NCI-H2196 (cell line): ENCODE measurements at regions not wholly inside any gene's neighbourhood (a gene's known extent, or its start where the extent isn't known, plus 50 kb on each side); places are given as distances from the start of the nearest gene placed in this dataset.
A peak's percentile ranks its signal among the peaks of the same experiment; 100 is the strongest.

Source experiments
- DNase-seq: peaks from one replicate; lab custom pipeline; 2025; ENCODE audit not compliant: unreplicated experiment; lab: John Stamatoyannopoulos, UW

DNA sequence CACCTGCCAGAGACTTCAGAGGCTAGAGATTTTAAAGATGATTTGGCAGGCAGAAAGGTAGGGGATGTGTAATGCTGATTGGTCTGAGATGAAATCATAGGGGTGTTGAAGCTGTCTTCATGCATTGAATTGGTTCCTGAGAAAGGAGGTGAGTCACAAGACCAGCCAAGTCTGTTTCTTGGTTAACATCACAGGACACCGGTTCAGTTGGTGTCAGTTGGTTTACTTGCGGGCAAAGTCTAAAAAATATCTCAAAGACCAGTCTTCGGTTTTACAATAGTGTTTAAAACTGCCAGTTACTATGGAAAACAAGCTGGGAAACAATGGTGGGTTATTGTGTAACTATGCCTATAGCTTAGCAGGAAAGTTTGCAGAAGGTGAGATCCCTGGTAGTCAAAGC lies 305.9 kb downstream of the BARHL2 start:
- no peak for DNase-seq

DNA sequence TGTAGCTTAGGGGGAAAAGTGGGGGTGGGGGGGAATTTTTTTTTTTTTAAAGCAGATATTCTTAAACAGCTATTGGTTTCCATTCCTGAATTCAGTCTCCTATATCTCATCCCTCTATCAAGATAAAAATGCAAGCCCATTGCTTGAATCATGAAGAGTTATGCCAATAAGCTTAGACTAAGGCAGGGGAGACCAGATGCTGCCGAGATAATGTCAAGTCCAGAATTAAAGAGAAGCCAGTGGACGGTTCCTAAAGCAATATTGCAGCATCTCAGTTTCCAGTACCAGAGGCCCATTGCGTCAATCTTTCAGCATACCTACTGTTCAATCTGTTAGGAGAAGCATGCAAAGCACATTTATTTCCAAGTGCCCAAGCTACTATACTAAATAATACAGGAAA lies 309.4 kb downstream of the BARHL2 start:
- DNase-seq = no peak

DNA sequence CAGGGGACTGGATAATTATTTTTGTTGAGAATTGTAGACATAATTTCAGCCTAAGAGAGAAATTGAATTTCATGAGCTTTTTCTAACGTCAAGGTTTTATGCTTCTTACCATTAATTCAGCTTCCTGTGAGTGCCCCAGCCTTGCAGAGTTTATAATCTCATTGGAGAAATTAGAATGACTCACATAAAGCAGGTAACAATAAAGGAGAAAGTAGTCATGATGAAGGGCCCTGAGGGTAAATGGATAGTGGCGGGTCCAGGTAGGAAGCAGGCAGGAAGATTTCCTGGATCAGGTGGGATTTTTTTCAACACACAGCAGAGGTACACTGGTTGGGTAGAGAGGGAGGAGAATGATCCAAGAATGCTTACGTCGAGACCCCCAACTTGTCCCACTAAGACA lies 311.4 kb downstream of the BARHL2 start:
- DNase-seq = no peak

DNA sequence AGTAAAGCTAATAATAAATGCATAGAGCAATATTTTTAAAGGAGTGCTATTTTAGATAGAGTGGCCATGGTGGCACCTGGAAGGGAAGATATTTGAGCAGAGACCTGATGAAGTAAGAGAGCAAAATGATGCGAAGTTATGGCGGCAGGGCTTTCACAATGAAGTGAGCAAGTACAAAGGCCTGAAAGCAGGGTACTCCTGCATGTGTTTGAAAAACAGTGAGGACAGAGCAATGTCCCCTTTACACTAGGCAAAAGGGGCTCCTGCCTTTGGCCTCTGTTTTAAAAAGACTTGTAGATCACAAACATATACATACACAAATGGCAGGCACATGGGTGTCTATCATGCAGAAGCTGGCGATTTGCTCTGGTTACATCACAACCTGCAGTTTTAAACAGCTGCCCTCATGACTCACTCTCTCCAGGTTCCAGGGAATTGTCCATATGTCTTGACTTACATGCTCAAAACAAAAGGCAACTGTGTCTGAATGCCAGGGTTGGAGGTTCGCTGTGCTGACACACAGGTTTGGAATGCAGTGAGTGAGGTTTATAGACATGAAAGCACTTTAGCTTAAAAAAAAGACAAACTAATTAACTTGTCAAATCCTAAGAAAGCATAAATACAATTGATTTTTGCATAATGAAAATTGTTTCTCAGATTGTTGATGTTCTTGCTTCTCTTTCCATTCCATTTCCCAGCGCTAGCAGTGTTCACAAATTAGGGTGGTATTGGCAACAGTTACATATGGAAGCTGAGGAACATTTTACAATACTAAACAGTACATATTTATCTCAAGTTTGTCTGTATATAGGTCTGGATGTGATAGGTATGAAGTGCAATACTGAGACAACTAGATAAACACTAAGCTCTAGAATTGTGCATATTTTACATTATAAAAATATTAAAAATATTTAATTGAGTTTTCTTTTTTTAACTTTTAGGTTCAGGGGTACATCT lies 313.9 kb downstream of the BARHL2 start:
- DNase-seq = peak; percentile 3

DNA sequence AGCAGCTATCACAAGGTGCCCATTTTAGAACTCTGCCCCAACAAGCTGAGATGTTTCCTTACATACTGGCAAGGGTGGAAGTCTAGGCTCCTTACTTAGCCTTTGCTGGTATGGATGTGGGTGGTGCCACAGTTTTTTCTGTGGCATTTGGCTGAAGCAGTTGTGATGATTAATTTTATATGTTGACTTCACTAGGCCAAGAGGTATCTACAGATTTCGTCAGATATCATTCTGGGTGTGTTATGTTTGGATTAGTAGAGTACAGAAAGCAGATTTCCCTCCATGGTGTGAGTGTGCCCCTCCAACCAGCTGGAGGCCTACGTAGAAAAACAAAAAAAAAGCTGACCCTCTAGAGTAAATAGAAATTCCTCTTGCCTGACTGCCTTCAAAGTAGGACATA lies 317.0 kb downstream of the BARHL2 start:
- no peak for DNase-seq

DNA sequence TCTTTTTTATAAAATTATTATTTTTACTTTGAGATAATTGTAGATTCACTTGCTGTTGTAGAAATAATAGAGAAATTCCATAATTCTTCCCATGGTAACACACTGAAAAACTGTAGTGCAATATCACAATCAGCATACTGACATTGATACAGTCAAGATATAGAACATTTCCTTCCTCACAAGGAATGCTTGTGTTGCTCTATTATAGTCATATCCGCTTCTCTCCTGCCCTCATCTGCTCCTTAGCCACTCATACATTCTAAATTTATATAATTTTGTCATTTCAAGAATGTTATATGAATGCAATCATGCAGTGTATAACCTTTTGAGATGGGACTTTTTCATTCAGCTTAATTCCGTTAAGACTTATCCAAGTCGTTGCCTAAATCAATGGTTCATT lies 320.2 kb downstream of the BARHL2 start:
- DNase-seq = no peak

DNA sequence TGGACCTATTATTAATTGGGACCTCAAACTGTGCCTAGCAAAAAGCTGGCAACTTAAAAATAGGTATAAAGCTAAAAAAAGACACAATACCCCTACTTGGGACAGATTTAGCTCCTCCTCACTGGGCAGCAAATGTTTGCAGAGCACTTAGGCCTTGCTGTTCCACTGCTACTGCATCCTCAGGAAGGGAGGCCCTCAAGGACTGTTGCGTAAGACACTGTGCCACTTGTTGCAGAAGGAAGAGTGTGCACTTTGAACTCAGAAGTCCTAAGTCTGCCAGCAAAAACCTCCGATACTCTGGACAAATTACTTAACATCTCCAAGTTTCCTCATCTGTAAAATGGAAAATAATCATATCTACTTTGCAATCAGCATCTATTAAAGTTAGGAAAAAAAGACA lies 322.9 kb downstream of the BARHL2 start:
- DNase-seq = no peak

DNA sequence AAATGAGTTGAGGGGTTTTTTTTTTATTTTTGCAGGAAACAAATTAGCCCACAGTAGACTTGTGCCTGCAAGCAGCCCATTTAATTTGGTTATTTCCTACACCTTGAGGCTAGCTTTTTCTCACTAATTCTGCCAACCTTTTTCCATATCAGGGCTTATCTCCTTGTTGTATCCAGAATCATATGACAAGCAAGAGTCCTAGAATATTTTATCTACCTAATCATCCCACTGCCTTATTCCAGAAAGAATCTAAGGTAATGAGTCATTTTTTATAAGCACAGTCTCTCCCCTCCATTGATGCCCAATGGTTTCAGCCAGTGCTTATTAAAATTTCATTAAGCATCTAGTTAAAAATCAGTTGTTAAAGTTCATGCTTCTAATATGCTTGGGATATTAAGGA lies 324.1 kb downstream of the BARHL2 start:
- DNase-seq = no peak

DNA sequence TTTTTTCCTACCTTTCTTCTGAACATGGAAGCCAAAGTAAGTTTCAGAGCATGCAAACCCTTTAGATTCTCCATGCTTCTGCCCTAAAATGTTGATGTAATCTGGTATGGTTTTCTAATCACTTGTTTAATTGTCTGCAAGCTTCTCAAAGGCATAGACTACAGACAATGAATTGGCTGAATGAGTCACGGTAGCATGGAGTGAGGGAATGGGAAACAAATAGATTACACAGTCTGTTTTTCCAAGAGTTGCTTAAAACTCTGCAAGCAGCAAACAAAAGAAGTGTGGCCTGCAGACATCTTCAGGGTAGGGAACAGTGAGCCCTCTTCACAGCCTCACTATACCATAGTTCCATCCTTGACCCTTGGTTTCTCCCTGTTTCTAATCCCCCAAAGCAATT lies 326.0 kb downstream of the BARHL2 start:
- no peak for DNase-seq

DNA sequence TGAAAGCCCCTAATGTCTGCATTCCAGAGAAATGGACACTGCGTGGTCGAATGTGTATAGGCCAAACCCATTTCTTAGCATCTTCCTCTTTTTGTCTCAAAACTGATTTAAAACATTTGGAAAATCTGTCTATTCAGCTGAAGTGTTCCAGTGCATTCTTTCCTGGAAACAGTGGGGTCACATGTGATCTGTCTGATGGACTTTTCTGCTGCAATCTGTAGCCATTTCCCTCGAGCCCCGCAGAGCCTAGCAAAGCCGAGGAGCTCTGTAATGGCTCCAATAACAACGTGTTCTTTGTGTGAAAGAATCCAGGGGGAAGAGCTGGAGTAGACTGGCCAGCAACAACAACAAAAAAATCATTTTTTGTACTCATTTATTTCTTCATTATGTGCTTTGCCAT lies 329.3 kb downstream of the BARHL2 start:
- no peak for DNase-seq

DNA sequence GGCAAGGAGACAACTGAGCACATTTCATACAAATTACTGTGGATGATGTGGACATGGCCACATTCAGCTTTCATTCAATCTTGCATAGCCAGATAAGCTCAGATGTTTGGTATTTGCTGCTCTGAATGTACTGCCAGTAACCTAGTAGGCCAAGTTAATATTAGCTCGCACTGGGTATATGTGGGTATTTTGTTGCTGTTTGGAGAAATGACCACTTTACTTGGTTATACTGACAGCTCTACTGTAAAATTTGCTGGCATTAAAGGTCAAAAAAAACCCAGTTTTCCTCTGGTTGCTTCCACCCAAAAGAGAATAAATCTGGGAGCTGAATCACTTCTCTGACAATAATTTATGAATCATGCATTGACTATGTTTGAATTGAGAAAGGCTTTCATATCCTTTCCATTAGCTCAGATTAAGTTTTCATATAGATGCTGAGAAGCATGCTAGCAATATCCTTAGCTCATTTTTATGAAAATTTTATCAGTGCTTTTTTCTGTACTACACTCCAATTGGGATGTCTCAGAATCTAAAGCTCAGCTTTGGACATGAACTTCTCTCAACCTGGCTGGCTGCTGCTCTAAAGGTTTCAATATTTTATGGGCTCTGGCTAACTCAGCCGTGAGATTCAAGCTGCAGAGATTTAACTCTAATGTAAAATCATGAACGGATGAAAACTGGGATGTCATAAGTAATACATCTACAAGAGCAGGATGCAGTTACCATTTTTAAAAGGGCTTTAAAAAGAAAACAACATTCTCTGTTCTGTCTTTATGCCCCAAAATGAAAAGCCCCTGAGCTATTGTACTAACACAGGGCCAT lies 330.0 kb downstream of the BARHL2 start:
- no peak for DNase-seq

DNA sequence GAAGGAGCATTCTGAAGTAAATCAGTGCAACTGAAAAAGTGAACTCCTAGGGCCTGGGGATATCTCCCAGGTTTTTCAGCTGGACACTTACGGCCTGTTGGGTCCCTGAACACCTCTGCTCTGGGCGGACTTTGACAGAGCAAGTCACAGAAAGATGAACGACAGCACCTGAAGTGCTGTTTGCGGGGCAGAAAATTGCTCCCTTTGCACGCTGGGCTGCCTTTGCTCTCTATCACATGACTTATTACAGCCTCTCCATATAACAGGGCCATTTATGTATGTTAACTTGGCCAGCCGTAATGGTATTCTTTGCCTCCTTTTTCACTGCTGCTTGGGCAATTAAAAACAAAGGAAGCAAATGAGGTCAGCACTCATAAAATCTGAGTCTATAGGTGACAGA lies 332.9 kb downstream of the BARHL2 start:
- DNase-seq = no peak

DNA sequence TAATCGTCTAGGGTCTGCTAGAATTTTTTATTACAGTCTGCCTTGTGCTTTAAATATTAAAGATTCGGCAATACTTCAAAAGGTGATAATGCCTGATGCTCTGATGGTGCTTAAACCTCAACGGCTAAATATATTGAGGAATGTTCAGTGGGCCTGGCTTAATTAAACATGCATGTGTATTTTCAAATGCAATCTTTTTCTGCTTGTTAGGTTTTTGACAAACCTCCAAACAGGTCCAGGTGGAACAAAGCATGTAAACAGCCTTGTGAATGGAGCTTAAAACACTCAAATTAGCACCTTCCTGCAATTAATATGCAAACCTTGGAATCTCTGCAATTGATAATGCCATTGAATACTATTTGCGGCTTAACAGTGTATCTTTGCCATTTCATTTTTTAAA lies 334.9 kb downstream of the BARHL2 start:
- DNase-seq = no peak

DNA sequence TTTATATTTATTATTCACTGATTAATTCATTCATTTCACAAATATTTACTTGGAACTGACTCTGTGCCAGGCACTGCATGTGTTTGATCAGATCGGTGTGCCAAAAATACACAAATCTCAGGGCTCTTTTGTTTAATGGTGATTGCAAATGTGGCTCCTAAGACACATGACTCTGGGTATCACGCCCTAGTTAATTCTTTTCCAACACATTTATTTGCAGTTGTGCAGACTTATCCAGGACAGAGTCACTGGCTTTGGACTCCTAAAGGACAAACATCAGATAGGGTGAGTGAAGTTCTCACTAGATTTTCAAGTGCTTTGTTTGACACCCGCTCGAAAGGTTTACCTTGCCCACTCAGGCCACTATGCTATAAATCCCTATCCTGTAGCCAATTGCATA lies 335.5 kb downstream of the BARHL2 start:
- DNase-seq = no peak

DNA sequence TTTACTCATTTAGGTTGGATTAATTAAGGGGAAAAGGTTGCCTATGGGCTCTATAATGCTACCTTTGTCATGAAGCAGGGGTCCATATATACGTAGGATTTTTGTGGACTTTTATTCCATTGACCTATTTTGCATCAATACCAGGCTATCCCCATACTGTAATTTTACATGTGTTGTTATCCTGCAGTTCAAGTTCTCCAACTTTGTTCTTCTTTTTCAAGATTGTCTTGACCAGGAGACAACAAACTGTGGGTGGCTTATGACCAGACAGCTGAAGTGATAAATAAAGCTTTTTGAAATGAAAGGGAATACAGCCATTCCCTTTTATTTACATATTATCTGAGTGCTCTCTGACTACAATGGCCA lies 345.7 kb downstream of the BARHL2 start:
- DNase-seq = no peak

DNA sequence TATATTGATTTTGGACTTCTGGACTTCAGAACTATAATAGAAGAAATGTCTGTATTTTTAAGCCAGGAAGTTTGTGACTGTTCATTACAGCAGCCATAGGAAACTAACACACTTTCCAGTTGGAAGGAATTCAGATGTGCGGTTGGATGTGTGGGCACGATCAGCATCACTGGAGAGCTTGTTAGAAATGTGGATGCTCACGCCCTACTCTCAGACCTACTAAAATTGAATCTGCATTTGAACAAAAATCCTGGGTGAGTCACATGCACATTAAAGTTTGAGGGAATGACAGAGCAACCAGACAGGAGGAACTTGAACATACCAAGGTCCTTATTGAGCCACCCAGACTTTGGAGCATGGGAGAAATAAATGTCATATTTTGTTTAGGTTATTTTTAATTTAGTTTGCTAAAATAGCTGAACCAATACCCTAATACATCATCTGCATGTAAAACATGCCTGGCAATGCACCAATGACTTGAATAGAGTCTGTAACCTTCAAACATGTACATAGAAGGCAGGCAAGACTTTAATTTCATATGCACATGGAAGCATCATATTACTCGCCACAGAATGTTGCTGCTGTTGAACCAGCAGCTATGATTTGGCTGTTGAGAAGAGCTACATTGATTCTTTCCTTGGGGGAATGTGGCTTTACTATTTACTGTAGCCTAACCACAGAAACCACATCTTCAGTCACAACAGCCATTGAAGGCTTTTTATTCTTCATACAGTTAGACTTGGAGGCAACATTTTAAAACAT lies 346.2 kb downstream of the BARHL2 start:
- DNase-seq = no peak

DNA sequence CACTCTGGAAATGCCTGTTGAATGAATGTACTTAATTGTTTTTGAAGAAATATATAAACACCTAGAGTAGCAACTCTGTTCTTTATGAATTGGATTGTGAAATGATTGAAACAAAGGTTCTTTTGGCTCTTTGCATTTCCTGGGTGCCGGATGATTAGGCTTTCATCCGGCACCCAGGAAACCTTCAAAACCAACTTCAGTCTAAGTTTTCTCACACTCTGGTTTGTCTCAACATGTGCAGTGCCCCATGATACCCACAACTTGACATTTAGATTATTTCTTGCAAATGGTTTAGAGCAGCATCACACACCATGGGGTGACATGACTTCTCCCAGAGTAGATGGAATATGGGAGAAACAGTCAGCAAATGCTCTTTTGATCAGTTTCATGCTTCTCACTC lies 354.9 kb downstream of the BARHL2 start:
- no peak for DNase-seq

DNA sequence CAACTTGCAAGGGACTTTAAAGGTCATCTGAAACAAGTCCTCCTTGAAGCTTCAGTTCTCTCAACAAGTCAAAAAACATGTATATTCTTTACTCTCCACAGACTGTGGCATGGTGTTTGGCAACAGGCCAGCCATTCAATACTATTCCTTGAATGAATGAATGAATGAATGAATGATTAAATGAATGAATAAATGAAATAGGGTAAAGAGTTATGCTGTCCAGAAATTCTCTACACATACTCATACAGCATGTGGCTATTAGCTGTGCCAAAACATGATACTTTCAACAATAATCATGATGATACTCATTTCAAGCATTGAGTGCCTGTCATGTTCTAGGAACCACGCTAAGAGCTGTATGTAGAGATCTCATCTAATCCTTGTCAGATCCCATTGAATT lies 356.1 kb downstream of the BARHL2 start:
- no peak for DNase-seq

DNA sequence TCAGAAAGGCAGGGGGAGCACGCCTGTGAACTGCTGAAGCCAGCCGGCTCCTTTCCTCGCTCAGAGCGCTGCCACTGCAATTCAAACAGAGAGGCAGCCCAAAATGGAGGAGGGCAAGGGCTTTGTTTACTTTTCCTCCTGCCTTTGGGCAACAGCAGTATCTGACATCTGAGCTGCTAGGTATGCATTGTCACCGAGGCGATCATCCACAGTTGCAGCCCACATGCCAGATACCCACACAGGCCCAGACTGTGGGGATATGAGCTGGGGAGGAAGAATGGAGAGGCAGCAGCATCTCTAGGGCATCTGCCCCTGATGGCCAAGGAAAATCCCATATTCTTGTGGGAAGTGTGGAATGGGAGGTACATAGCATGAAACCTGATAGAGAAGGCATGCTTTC lies 357.1 kb downstream of the BARHL2 start:
- DNase-seq = no peak

DNA sequence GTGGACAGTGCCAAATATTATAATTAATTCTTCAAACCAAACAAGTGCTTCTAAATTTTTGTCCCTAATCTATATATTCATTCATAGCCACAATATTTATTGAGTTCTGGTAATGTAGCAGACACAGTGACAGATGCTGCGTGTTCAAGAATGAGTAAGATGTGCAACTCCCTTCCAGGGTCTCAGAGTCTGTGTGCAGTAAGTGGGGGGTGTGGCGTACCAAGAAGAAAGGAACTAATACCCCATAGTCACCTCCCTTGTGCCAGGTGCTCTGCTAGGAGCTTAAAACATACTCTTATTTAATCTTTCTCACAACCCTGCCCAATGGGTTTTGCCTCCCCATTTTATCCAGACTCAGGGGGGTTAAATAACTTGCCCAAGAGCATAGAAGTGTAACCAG lies 358.7 kb downstream of the BARHL2 start:
- no peak for DNase-seq

DNA sequence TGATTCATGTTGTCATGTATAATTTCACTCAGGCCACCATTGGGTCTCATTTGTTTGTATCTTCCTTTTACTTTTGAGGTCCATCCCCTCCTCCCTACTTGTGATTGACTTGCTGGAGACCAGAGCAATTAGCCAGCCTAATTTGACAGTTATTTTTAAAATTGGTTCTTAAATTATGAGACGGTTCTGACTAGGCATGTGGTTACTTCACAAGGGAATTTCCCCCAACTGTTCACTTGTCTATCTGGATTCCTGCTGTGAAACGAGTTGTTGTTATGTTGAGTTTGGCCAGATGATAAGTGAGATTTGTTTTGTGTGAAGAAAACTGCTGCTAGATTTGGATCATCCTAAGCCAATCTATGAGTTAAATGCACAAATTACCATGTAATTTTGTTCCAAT lies 359.1 kb downstream of the BARHL2 start:
- no peak for DNase-seq

DNA sequence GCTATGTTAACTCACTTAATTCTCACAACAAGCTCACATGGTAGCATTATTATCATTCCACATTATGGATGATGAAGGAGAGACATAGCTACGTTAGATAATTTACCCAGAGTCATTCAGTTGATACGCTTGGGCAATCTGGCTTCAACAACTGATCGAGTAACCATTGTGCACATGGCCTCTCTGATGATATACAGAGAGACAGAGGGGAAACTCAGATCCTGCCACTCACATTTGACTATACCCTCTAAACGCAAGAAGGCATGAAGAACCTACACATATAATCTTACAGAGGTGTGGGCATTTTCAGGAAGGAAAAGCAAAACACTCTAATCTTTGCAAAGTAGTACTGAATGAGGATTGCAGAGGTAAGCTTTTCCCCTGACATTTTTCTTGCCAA lies 360.1 kb downstream of the BARHL2 start:
- DNase-seq = no peak
